Stimulated activated memory B cell treated with anti-CD40 and anti-IgM and Interleukin-4, amounts not matched to agents 10 μg/mL and 1 μg/mL and 100 μg/mL, for 72 hours (primary cell): ENCODE measurements at regions not wholly inside any gene's neighbourhood (a gene's known extent, or its start where the extent isn't known, plus 50 kb on each side); places are given as distances from the start of the nearest gene placed in this dataset.

Experiments used
- ATAC-seq: fragments of 150-1000 bp; cut with Tn5 transposase; 2 replicates; pipeline ENCODE4 v1.10.0; 2021
- H3K27ac Mint-ChIP-seq: one replicate; pipeline ENCODE4 v1.8.0; 2022; ENCODE audit warnings: mild to moderate bottlenecking, mixed read lengths
- H3K27me3 Mint-ChIP-seq: one replicate; pipeline ENCODE4 v1.8.0; 2022; ENCODE audit warnings: mixed read lengths
- H3K36me3 Mint-ChIP-seq: one replicate; pipeline ENCODE4 v1.8.0; 2022; ENCODE audit warnings: mixed read lengths
- H3K4me1 Mint-ChIP-seq: one replicate; pipeline ENCODE4 v1.8.0; 2022; ENCODE audit warnings: mixed read lengths
- H3K4me3 Mint-ChIP-seq: one replicate; pipeline ENCODE4 v1.8.0; 2022; ENCODE audit warnings: mild to moderate bottlenecking, moderate library complexity, mixed read lengths
- H3K9me3 Mint-ChIP-seq: one replicate; pipeline ENCODE4 v1.8.0; 2022; ENCODE audit warnings: mixed read lengths

GRCh38 chr2:241936457-241937133 is 67.1 kb downstream of the RTP5 start:
- peak; percentile 31 for ATAC-seq
- Mint-ChIP-seq H3K27ac (no peak overlapping the region), H3K4me1 (peaks cover 10% of the 10 kb centered on the region), H3K27me3 (no peaks in the 10 kb centered on the region), H3K36me3 (peaks cover 17% of the 10 kb centered on the region), H3K9me3 (peaks cover 4% of the 10 kb centered on the region), H3K4me3 (no peak overlapping the region)

GRCh38 chr2:241937297-241937696 is 67.8 kb downstream of the RTP5 start:
- H3K4me3 Mint-ChIP-seq: no peak overlapping the region
- H3K36me3 Mint-ChIP-seq: peaks cover 17% of the 10 kb centered on the region
- peaks cover 14% of the 10 kb centered on the region for H3K4me1 Mint-ChIP-seq
- no peaks in the 10 kb centered on the region for H3K27me3 Mint-ChIP-seq
- no peak overlapping the region for H3K27ac Mint-ChIP-seq
- no peak for ATAC-seq
- H3K9me3 Mint-ChIP-seq: peaks cover 4% of the 10 kb centered on the region

GRCh38 chr2:241939541-241939940 is 70.0 kb downstream of the RTP5 start:
- Mint-ChIP-seq H3K9me3 (peaks cover 4% of the 10 kb centered on the region), H3K36me3 (peaks cover 22% of the 10 kb centered on the region), H3K4me3 (no peak overlapping the region), H3K4me1 (peaks cover 14% of the 10 kb centered on the region), H3K27ac (no peak overlapping the region), H3K27me3 (no peaks in the 10 kb centered on the region)
- no peak for ATAC-seq

DNA sequence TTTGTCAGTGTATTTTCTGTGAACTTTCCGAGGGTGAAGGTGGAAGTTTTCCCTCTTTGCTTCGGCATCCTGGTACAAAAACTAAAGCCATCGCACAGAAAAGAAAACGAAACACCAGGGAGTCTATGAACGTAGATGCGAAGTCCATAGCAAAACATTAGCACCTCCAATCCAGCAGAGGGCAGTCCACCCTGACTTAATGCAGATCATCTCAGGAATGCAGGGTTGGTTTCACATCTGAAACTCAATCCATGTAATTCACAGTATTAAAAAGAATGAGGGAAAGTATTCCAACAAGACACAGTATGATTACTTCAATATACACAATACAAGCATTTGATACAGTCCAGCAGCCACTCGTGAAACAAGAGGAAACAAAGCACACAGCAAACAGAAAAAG is 70.8 kb downstream of the RTP5 start:
- peaks cover 27% of the 10 kb centered on the region for H3K36me3 Mint-ChIP-seq
- no peaks in the 10 kb centered on the region for H3K27me3 Mint-ChIP-seq
- peaks cover 14% of the 10 kb centered on the region for H3K4me1 Mint-ChIP-seq
- H3K4me3 Mint-ChIP-seq: no peak overlapping the region
- H3K9me3 Mint-ChIP-seq: peaks cover 4% of the 10 kb centered on the region
- ATAC-seq: no peak
- no peak overlapping the region for H3K27ac Mint-ChIP-seq

GRCh38 chr2:241941691-241942301 is 72.3 kb downstream of the RTP5 start:
- H3K36me3 Mint-ChIP-seq: peaks cover 23% of the 10 kb centered on the region
- peaks cover 4% of the 10 kb centered on the region for H3K9me3 Mint-ChIP-seq
- no peak overlapping the region for H3K27ac Mint-ChIP-seq
- no peaks in the 10 kb centered on the region for H3K27me3 Mint-ChIP-seq
- no peak for ATAC-seq
- no peak overlapping the region for H3K4me3 Mint-ChIP-seq
- peaks cover 14% of the 10 kb centered on the region for H3K4me1 Mint-ChIP-seq

- no peaks in the 10 kb centered on the region for H3K27me3 Mint-ChIP-seq
- no peak for ATAC-seq
- no peak overlapping the region for H3K27ac Mint-ChIP-seq
- H3K4me3 Mint-ChIP-seq: no peak overlapping the region
- peaks cover 23% of the 10 kb centered on the region for H3K36me3 Mint-ChIP-seq
- peaks cover 4% of the 10 kb centered on the region for H3K9me3 Mint-ChIP-seq
- H3K4me1 Mint-ChIP-seq: peaks cover 14% of the 10 kb centered on the region
Measured at GRCh38 chr2:241942416-241943208, 73.1 kb downstream of the RTP5 start.

GRCh38 chr2:241943209-241943850 is 73.8 kb downstream of the RTP5 start:
- no peak for ATAC-seq
- Mint-ChIP-seq H3K36me3 (peaks cover 23% of the 10 kb centered on the region), H3K4me1 (peaks cover 19% of the 10 kb centered on the region), H3K27ac (no peak overlapping the region), H3K9me3 (peaks cover 4% of the 10 kb centered on the region), H3K4me3 (no peak overlapping the region), H3K27me3 (no peaks in the 10 kb centered on the region)

DNA sequence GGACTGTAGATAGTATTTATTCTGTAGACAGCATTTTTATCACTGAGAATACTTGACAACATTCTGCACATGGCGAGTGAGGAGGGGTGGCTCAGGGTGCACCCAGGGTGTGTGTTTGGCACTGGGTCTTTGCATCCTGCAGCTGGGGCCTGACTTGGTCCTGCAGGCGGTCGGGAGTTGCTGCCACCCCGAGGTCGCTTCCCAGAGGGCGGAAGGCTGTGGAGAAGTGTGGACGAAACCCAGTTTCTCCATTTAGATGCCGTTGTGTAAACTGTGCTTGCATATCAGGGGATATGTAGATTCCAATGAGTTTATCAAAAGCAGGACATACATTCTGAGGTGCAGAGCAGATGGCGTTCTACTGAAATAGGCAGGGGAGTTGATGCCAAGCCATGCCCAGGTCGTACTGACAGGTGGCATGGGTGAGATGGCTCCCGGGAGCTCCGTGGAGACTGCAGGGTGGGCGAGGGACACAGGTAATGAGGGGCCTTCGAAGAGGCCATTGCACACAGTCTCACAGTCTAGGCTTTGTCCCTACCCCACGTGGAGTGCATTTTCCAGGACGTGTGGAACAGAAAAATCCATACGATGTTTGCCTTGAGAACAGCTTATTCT is 74.5 kb downstream of the RTP5 start:
- Mint-ChIP-seq H3K4me1 (peaks cover 23% of the 10 kb centered on the region), H3K9me3 (peaks cover 4% of the 10 kb centered on the region), H3K27ac (no peak overlapping the region), H3K27me3 (no peaks in the 10 kb centered on the region), H3K4me3 (no peak overlapping the region), H3K36me3 (peaks cover 23% of the 10 kb centered on the region)
- no peak for ATAC-seq

- H3K4me1 Mint-ChIP-seq: peaks cover 23% of the 10 kb centered on the region
- ATAC-seq: no peak
- H3K36me3 Mint-ChIP-seq: peaks cover 23% of the 10 kb centered on the region
- no peak overlapping the region for H3K27ac Mint-ChIP-seq
- peaks cover 4% of the 10 kb centered on the region for H3K9me3 Mint-ChIP-seq
- no peak overlapping the region for H3K4me3 Mint-ChIP-seq
- H3K27me3 Mint-ChIP-seq: no peaks in the 10 kb centered on the region
Measured at GRCh38 chr2:241944821-241945220, 75.3 kb downstream of the RTP5 start.

GRCh38 chr2:241945311-241945710 is 75.8 kb downstream of the RTP5 start:
- peaks cover 19% of the 10 kb centered on the region for H3K36me3 Mint-ChIP-seq
- H3K4me1 Mint-ChIP-seq: peaks cover 25% of the 10 kb centered on the region
- no peak for ATAC-seq
- no peaks in the 10 kb centered on the region for H3K27me3 Mint-ChIP-seq
- H3K4me3 Mint-ChIP-seq: no peak overlapping the region
- no peak overlapping the region for H3K27ac Mint-ChIP-seq
- H3K9me3 Mint-ChIP-seq: peaks cover 2% of the 10 kb centered on the region

DNA sequence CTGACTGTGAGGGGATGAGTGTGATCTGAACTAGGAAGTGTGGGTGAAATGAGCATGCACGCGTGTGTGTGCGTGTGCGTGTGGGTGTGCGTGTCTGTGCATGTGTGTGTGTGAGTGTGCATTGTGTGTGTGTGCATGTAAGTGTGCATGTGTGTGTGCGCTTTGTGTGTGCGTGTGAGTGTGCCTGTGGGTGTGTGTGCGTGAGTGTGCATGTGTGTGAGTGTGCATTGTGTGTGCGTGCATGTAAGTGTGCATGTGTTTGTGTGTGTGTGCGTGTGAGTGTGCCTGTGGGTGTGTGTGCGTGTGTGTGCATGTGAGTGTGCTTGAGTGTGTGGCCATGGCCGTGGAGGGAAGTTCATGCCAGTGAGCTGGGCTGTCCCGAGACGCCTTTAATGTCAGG is 76.3 kb downstream of the RTP5 start:
- Mint-ChIP-seq H3K4me1 (peaks cover 28% of the 10 kb centered on the region), H3K27me3 (no peaks in the 10 kb centered on the region), H3K4me3 (no peak overlapping the region), H3K9me3 (no peaks in the 10 kb centered on the region), H3K27ac (no peak overlapping the region), H3K36me3 (peaks cover 16% of the 10 kb centered on the region)
- ATAC-seq: no peak

DNA sequence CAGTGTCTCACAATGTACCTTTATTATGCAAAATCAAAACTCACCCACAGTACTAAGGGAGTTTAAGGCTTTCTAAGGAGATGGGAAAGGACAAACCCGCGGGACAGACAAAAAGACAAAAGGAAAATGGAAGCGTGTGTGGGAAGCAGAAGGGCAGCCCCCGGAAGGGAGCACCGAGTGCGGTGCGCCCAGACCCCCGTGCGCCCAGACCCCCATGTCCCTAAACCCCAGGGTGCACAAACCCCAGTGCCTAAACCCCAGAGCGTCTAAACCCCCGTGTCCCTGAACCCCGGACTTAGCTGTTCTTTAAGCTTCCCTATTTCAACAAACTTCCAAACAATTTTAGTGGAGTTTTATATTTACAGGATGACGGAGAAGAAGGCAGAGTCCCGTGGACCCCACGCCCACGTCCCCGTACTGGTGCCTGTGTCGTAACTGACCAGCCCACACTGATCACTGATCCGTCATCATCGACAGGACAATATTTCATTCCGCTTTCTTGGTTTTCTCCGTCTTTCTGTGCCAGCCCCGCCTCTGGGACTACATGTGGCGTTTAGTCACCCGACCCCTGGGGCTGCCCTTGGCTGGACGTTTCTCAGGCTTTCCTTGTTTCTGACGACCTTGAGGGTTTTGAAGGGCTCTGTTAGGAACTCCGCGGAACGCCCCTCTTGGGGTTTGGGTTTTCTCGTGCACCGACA is 76.9 kb downstream of the RTP5 start:
- no peaks in the 10 kb centered on the region for H3K27me3 Mint-ChIP-seq
- H3K4me1 Mint-ChIP-seq: peaks cover 28% of the 10 kb centered on the region
- H3K27ac Mint-ChIP-seq: no peak overlapping the region
- no peak for ATAC-seq
- no peak overlapping the region for H3K4me3 Mint-ChIP-seq
- peaks cover 16% of the 10 kb centered on the region for H3K36me3 Mint-ChIP-seq
- no peaks in the 10 kb centered on the region for H3K9me3 Mint-ChIP-seq

- H3K4me3 Mint-ChIP-seq: no peak overlapping the region
- H3K27me3 Mint-ChIP-seq: no peaks in the 10 kb centered on the region
- no peak overlapping the region for H3K27ac Mint-ChIP-seq
- ATAC-seq: no peak
- H3K9me3 Mint-ChIP-seq: no peaks in the 10 kb centered on the region
- peaks cover 23% of the 10 kb centered on the region for H3K4me1 Mint-ChIP-seq
- peaks cover 16% of the 10 kb centered on the region for H3K36me3 Mint-ChIP-seq
Measured at GRCh38 chr2:241947004-241947350, 77.4 kb downstream of the RTP5 start.

GRCh38 chr2:241947401-241947800 is 77.9 kb downstream of the RTP5 start:
- Mint-ChIP-seq H3K27ac (no peak overlapping the region), H3K4me1 (peaks cover 23% of the 10 kb centered on the region), H3K36me3 (peaks cover 16% of the 10 kb centered on the region), H3K27me3 (no peaks in the 10 kb centered on the region), H3K9me3 (no peaks in the 10 kb centered on the region), H3K4me3 (no peak overlapping the region)
- no peak for ATAC-seq

GRCh38 chr2:241947876-241948275 is 78.3 kb downstream of the RTP5 start:
- no peaks in the 10 kb centered on the region for H3K27me3 Mint-ChIP-seq
- no peak overlapping the region for H3K4me3 Mint-ChIP-seq
- H3K4me1 Mint-ChIP-seq: peaks cover 23% of the 10 kb centered on the region
- peaks cover 16% of the 10 kb centered on the region for H3K36me3 Mint-ChIP-seq
- H3K9me3 Mint-ChIP-seq: no peaks in the 10 kb centered on the region
- no peak for ATAC-seq
- no peak overlapping the region for H3K27ac Mint-ChIP-seq
